ENCODE measurements at regions not wholly inside any gene's neighbourhood (a gene's known extent, or its start where the extent isn't known, plus 50 kb on each side); places are given as distances from the start of the nearest gene placed in this dataset.

GRCh38 chr12:19572920-19573558 is 133.7 kb downstream of the AEBP2 start:
- no peak for DNase-seq (ENCODE audit: low read depth in 4 of 4, low spot score in 2 of 4)

DNA sequence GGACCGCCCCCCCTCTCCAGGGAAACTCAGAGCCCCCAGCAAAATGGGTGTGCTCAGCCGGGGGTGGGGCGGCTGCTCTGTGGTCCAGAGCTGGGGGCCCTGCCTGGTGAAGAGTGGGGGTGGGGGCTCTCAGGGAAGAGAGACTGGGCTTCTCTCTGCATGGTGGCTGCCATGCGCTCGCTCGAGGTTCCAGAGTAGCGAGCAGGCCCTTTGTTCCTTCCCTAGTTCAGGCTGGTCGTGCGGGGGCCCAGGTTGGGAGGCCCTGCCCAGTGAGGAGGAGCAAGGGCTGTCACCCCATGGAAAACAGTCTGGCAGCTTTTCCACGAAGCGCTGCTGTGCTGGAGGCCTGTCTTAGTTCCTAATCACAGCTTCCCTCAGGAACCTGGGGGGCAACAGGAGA is 134.6 kb downstream of the AEBP2 start:
- no peak for DNase-seq (ENCODE audit: low read depth in 4 of 4, low spot score in 2 of 4)

DNA sequence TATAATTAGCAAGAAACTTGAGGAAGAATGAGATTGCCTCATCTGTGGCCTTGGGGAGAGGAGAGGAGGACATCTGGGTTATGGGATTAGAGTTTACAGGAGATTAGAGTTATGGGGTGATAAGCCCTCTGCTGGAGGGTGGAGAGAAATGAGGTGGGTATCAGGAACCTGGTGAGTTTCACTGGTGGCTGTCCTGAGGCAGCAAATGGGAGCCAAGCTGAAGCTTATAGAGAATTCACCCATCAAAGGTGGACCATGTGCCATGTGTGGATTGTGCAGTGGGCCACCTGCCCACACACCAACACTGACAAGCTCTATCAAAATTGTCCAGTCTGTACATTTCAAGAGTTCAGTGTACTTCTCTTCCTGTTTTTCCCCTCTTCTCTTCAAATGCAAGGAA is 135.3 kb downstream of the AEBP2 start:
- no peak for DNase-seq (ENCODE audit: low read depth in 4 of 4, low spot score in 2 of 4)

DNA sequence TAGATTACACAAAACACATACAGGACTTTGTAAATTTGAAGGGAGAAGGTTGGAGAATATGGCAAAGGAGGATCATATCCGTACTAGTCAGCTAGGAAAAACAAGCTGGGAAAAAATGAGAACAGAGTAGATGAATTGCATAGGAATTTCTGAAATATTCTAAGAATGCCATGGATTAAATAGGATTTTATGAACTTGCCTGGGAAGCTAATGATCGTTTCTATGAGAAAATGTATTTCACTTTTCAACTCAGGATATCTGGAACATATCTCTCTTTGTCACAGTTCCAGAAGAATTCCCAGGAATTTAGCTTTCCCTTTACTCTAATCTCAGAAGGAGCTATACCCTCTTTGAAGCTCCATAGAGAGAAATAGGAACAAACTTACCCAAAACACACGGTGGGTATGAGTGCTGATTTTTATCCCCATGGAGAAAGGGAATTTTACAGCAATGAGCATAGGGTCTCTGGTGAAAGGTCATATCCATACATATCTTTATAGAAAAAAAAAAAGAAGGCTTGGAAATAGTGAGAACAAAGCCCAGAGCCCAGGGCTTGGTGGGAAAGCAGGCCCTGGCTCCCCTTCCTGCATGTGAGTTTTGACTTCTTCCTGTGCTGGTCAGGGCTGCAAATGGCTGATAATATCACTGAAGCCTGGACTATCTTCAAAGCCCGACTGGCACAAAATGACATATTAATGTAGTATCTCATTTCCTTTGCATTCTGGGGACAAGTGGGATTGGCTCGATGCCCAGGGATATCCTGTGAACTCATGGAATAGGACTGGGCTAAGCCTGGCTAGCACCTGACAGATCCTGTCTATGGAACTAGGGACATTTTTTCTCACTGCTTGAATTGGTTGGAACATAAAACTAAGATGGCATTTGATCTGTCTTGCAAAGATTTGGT is 136.3 kb downstream of the AEBP2 start:
- no peak for DNase-seq (ENCODE audit: low read depth in 4 of 4, low spot score in 2 of 4)

DNA sequence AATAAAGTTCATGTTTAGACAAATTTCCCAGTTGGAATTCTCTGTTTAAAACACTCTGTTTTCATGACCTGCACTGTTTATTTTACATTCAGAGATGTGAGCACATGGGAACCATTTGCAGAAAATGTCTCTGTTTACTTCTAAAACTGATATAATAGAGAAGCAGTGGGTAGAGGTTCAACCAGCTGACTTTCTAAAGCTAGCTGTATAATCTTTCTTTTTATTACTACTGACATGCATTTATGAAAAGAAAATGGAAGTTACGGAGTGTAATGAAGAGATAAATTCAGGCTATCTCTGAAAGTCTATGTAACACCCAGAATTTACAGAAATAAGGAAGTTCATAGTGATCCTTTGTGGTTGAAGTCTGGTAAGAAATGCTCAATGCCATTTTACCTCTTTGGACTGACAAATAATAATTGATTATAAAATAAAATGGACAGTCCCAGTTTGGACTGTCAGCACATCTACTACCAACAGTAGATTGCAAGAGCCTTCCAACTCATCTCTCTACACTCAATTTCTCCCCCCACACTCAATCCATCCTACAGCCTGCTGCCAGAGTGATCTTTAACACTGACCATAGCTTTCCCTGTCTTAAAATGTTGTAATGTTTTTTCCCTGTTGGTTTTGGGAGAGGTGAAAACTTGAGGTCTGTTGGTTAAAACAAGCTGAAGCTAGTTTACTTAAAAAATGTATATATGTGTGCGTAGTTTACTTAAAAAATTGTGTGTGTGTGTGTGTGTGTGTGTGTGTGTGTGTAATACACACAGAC is 137.4 kb downstream of the AEBP2 start:
- DNase-seq (ENCODE audit: low read depth in 4 of 4, low spot score in 2 of 4), result no peak

GRCh38 chr12:19577281-19577530 is 137.9 kb downstream of the AEBP2 start:
- no peak for DNase-seq (ENCODE audit: low read depth in 4 of 4, low spot score in 2 of 4)

GRCh38 chr12:19584732-19585131 is 145.4 kb downstream of the AEBP2 start:
- DNase-seq (ENCODE audit: low read depth in 4 of 4, low spot score in 2 of 4), result no peak

GRCh38 chr12:19588951-19589350 is 149.7 kb downstream of the AEBP2 start:
- DNase-seq (ENCODE audit: low read depth in 4 of 4, low spot score in 2 of 4), result no peak

DNA sequence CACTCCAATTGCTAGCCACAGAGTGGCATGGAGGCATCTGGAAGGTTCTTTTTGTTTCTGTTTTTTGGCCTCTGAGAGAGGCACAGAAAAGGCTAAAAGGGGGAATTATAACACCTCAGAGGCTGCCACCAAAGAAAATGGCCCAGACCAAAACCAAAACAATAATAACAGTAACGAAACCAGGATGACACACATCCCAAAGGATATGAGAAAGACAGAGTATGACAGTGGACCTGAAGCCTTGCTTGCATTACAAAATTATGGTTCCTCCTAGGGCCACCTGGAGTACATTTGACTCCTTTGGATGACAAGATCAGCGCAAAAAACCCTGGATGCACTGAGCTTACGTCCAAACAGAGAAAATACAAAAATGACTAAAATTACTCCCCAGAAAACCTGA is 152.7 kb downstream of the AEBP2 start:
- DNase-seq (ENCODE audit: low read depth in 4 of 4, low spot score in 2 of 4), result no peak

DNA sequence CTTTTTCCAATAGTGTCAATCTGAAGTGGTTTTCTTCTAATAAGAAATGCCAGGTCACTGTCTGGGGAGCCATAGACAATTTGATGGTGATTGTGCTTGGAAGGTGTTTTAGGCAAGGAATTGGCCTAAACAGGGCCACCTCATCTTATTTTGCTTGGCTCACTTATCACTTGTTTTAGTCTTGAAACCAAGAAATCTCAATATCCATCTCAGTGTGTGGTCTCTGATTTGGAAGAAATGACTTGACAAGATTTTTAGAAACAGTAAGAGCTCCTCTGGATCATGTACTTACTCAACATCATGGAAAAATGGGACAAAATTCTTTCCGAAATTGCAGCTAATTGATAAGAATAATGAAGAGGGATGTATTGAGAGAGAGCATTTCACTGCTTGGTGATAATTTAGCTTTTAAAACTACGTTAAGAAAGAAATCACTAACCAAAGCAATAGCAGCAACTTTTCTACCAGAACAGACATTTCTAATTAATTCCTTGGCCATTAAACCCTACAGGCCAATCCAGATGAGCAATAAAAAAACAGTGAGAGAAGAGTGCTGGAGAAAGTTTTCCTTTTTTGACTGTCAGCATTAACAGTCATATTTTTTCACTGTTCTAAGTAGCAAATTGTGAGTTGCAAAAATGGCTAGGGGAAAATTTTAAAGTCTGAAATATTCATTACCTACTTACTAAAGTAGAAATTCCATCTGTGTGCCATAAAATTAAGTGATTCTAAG is 157.3 kb downstream of the AEBP2 start:
- no peak for DNase-seq (ENCODE audit: low read depth in 4 of 4, low spot score in 2 of 4)

GRCh38 chr12:19597167-19598026 is 158.1 kb downstream of the AEBP2 start:
- DNase-seq (ENCODE audit: low read depth in 4 of 4, low spot score in 2 of 4), result no peak

GRCh38 chr12:19605720-19606119 is 166.4 kb downstream of the AEBP2 start:
- no peak for DNase-seq (ENCODE audit: low read depth in 4 of 4, low spot score in 2 of 4)

DNA sequence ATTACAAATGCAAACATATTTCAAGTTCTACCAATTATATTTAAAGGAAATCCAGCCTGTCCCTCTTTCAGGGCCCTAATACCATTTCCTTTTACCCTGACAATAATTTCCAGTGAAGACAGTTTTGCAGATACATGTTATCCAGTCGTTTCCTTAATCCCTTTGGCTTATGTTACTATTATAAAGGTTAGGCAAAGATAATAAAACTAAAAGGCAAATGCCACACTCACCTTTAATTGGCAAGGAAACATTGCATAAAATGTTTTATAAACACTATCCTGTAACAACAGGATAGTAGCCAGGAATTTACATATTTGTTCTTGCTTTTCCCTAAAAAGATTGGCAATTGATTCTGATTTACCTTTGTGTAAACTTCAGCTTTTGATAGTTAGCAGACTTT is 168.7 kb downstream of the AEBP2 start:
- no peak for DNase-seq (ENCODE audit: low read depth in 4 of 4, low spot score in 2 of 4)

GRCh38 chr12:19613051-19613535 is 173.8 kb downstream of the AEBP2 start:
- DNase-seq (ENCODE audit: low read depth in 4 of 4, low spot score in 2 of 4), result no peak

DNA sequence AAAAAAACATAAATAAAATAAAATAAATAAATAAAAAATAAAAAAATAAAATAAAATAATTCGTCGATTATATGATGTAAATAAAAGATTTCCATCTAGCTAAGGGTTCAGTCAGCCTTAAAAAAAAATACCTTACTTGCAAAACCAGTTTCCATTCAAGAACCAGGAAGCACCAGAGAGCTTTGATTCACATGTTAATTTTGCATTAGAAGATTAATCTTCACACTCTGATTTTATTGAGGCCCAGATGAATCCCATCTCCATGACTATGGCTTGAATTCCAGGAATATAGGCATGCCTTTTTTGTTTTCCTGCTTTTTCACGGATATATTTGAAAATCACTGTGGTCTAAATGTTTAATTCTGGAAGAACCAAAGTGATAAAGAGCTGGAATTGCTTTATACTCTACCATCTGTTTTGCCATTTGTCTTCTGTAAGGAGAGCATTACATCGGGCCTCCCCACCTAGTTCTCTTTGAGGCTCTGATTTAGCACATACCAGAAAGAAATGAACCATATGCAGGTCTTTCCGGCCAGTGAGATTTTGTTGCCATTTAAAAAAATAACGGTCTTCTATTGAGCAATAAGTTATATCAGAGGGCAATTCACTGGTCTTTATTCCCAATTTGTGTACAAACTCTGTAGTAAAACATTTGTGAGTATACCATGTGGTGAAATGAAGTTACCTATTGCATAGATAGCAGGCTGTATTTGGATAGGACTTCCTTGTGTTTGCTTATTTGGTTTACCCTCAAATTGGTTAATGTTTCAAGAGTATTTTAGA is 175.5 kb downstream of the AEBP2 start:
- no peak for DNase-seq (ENCODE audit: low read depth in 4 of 4, low spot score in 2 of 4)

DNA sequence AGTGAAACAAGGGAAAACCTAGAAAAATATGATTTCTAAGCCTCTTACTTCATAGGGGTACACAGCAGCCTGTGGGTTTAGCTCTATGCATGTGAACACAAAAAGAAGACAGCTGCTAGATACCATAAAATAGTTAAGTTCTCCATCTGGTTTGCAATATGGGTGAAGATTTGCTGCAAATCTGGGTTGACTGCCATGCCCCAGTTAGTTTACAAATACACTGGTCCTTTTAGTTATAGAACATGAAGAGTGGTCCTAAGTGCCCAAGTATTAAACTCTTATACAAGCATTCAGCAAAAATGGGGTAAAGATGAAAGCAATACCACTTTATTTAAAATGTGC is 176.1 kb downstream of the AEBP2 start:
- DNase-seq (ENCODE audit: low read depth in 4 of 4, low spot score in 2 of 4), result no peak

DNA sequence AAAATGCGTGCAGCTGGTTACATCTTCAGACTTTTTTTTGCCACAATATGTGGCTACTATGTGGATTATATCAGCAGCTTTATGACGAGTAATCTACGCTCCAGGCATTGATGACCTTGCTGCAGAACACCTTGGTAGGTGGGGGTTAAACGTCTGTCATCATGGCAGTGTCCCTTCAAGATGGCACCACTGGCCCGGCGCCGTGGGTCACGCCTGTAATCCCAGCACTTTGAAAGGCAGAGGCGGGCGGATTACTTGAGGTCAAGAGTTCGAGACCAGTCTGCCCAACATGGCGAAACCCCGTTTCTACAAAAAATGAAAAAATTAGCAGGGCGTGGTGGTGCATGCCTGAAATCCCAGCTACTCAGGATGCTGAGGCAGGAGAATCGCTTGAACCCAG is 177.5 kb downstream of the AEBP2 start:
- no peak for DNase-seq (ENCODE audit: low read depth in 4 of 4, low spot score in 2 of 4)

GRCh38 chr12:19620222-19620621 is 180.9 kb downstream of the AEBP2 start:
- DNase-seq (ENCODE audit: low read depth in 4 of 4, low spot score in 2 of 4), result no peak

- DNase-seq (ENCODE audit: low read depth in 4 of 4, low spot score in 2 of 4), result no peak
These were observed 184.6 kb downstream of the AEBP2 start for GRCh38 chr12:19623751-19624399.

All from left renal cortex interstitium (tissue), 4 donors.